ENCODE measurements at regions not wholly inside any gene's neighbourhood (a gene's known extent, or its start where the extent isn't known, plus 50 kb on each side); places are given as distances from the start of the nearest gene placed in this dataset.

DNA sequence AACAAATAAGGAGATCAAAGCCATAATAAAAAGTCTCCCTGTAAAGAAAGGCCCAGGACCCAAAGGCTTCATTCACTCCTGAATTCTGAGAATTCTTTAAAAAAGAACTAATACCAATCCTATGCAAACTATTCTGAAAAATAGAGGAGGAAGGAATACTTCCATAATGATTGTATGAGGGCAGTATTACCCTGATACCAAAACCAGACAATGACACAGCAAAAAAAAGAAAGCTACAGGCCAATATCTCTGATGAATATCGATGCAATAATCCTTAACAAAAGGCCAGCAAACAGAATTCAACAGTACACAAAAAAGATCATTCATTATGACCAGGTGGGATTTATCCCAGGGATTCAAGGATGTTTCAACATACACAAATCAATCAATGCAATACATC, 457.8 kb upstream of the FBXO33 start:
- H3K4me3 ChIP-seq (ENCODE audit: low read depth, low read length) = no peak overlapping the region
- DNase-seq (ENCODE audit: low read depth) = no peak
- TF ChIP-seq, protein P1, sequence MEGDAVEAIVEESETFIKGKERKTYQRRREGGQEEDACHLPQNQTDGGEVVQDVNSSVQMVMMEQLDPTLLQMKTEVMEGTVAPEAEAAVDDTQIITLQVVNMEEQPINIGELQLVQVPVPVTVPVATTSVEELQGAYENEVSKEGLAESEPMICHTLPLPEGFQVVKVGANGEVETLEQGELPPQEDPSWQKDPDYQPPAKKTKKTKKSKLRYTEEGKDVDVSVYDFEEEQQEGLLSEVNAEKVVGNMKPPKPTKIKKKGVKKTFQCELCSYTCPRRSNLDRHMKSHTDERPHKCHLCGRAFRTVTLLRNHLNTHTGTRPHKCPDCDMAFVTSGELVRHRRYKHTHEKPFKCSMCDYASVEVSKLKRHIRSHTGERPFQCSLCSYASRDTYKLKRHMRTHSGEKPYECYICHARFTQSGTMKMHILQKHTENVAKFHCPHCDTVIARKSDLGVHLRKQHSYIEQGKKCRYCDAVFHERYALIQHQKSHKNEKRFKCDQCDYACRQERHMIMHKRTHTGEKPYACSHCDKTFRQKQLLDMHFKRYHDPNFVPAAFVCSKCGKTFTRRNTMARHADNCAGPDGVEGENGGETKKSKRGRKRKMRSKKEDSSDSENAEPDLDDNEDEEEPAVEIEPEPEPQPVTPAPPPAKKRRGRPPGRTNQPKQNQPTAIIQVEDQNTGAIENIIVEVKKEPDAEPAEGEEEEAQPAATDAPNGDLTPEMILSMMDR (IDR thresholded peaks at IDR 0.05; ENCODE audit: control insufficient read depth, extremely low read depth, insufficient read depth) = no peak

DNA sequence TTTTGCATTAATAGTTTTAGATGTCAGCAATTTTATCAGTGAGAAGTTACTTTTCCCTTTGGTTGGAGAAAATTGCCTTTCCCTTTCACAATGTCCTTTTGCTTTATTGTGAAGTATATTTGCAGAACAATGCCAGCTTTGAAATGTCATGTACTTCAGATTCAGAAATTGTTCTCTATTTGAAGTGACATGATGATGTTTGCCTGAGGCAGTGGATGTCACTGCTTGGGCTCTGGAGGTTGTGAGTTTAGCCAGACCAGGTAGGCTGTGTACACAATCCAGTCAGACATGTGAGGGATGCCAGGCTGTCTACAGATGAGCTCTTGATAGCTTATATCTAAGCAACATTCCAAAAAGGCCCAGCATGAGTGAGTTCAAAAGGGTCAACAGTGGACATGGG, 451.9 kb upstream of the FBXO33 start:
- DNase-seq (ENCODE audit: low read depth) = no peak
- TF ChIP-seq, protein P1 (IDR thresholded peaks at IDR 0.05; ENCODE audit: control insufficient read depth, extremely low read depth, insufficient read depth) = no peak
- no peak overlapping the region for H3K4me3 ChIP-seq (ENCODE audit: low read depth, low read length)

DNA sequence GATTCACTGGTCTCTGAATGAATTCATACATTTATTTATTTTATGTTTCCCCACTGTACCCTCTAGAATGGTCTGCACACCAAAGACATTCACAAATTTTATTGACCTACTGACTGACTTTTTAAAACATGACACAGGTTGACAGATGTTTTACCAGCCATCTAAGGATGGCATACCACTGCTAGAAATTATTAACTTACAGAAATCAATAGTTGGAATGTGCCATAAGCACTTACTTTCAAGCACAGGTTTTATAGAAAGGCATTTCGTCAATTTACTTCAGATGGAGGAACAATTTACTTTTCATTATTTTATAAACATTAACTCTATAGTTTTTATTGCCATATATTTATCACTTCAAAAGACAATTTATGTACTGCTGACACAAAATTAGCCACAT, 448.7 kb upstream of the FBXO33 start:
- DNase-seq (ENCODE audit: low read depth) = no peak
- TF ChIP-seq, protein P1 (IDR thresholded peaks at IDR 0.05; ENCODE audit: control insufficient read depth, extremely low read depth, insufficient read depth) = no peak
- H3K4me3 ChIP-seq (ENCODE audit: low read depth, low read length) = no peak overlapping the region

DNA sequence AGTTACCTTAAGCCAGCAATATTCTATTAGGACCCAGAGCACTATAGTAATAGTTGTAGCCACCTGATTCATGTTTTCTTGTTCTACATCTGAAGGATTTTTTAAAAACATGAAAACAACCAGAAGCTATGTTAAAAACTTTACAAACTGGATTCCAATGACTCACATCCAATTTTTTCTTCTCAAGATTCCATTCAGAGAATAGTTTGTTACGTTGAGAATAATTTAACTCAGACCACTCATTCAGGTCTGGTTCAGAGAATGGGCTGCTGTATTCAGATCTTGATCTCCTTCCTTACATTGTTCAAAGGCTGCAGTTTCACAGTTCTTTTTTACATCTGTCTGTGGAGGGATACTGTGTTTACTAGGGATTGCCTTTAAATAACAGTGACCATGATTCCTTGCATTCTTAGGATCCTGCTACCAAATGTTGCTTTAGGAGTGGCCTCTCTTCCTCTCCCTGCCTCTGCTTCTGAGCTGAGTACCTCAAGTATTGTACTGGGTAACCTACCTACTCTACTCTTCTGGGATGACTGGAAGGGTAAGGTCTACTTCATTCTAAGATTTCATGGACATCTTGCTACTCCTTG, 448.0 kb upstream of the FBXO33 start:
- TF ChIP-seq, protein P1 (IDR thresholded peaks at IDR 0.05; ENCODE audit: control insufficient read depth, extremely low read depth, insufficient read depth) = no peak
- H3K4me3 ChIP-seq (ENCODE audit: low read depth, low read length) = no peak overlapping the region
- DNase-seq (ENCODE audit: low read depth) = no peak

DNA sequence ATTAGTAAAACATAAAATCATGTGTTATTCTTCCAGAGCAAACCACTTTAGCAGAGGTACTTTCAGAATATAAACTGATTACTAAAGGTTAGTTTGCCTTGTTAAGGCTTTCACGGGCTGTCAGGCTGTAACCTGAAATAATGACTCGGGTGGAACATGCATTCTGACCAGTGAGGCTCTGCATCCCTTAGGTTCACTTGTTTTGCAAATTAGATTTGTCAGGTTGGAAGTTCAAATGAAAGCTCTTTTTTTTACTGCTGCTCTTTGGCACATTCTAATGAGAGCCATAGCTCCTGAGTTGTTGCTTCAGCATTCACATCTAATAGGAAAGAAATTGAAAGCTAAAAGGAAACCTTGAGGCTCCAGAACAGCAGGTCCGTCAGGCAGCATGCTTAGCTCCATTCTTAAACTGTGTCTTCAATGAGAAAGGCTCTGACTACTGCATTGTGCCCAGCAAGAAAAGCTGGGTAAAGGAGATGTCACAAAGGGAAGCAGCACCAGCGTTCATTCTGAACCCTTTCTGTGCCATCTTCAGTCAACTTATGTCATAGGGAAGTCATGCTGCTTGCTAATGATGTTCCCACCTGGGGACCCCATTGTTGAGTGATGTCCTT, 445.5 kb upstream of the FBXO33 start:
- no peak overlapping the region for H3K4me3 ChIP-seq (ENCODE audit: low read depth, low read length)
- DNase-seq (ENCODE audit: low read depth) = no peak
- TF ChIP-seq, protein P1 (IDR thresholded peaks at IDR 0.05; ENCODE audit: control insufficient read depth, extremely low read depth, insufficient read depth) = no peak

DNA sequence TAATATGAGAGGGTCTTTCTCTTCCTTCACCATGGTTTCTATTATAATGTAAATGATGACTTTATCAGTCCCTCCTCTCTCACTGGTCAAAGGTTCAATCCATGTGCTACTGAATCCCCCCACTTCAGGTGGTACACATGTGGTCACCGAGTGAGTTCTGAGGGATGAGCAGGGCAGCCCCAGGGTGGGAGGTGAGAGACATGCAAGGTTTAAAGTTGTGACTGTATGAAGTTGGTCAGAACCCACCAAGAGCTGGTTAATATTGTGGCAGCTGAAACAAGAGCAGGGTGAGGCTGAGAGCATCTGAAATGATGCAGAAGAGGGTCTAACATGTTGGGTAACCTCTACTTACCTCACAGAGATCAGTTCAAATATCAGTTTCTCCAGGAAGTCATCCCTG, 444.7 kb upstream of the FBXO33 start:
- TF ChIP-seq, protein P1 (IDR thresholded peaks at IDR 0.05; ENCODE audit: control insufficient read depth, extremely low read depth, insufficient read depth) = no peak
- H3K4me3 ChIP-seq (ENCODE audit: low read depth, low read length) = no peak overlapping the region
- no peak for DNase-seq (ENCODE audit: low read depth)

DNA sequence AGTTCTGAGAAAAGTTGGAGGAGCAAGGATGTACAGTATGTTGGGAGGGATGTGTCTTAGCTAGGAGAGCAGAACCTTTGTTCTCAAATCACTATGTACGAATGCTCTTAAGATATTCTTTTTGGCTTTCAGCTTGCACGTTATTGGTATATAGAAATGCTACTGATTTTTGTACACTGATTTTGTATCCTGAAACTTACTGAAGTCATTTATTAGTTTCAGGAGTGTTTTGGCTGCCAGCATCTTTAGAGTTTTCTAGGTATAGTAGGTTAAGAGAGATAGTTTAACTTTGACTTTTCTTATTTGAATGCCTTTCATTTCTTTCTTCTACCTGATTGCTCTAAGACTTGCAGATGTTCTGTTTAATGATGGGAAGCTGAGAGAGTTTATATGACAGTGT, 442.8 kb upstream of the FBXO33 start:
- TF ChIP-seq, protein P1 (IDR thresholded peaks at IDR 0.05; ENCODE audit: control insufficient read depth, extremely low read depth, insufficient read depth) = no peak
- DNase-seq (ENCODE audit: low read depth) = no peak
- H3K4me3 ChIP-seq (ENCODE audit: low read depth, low read length) = no peak overlapping the region

Measured in LNCaP clone FGC (cell line).